Panc1 (cell line): ENCODE measurements at regions not wholly inside any gene's neighbourhood (a gene's known extent, or its start where the extent isn't known, plus 50 kb on each side); places are given as distances from the start of the nearest gene placed in this dataset.

Source experiments
- CTCF ChIP-seq: fragments of 450-650 bp; IDR thresholded peaks from 2 replicates; pipeline ENCODE4 v1.5.1; 2017; ENCODE audit warnings: mild to moderate bottlenecking
- REST ChIP-seq, 2 experiments: IDR thresholded peaks; 2 replicates each; pipeline ENCODE4 v1.6.1; 2011 to 2012; ENCODE audit warnings: low read depth in 2 of 2, control low read depth in 1 of 2, low read length in 1 of 2, mild to moderate bottlenecking in 1 of 2, moderate library complexity in 1 of 2; ENCODE audit not compliant: insufficient read depth in 1 of 2

DNA sequence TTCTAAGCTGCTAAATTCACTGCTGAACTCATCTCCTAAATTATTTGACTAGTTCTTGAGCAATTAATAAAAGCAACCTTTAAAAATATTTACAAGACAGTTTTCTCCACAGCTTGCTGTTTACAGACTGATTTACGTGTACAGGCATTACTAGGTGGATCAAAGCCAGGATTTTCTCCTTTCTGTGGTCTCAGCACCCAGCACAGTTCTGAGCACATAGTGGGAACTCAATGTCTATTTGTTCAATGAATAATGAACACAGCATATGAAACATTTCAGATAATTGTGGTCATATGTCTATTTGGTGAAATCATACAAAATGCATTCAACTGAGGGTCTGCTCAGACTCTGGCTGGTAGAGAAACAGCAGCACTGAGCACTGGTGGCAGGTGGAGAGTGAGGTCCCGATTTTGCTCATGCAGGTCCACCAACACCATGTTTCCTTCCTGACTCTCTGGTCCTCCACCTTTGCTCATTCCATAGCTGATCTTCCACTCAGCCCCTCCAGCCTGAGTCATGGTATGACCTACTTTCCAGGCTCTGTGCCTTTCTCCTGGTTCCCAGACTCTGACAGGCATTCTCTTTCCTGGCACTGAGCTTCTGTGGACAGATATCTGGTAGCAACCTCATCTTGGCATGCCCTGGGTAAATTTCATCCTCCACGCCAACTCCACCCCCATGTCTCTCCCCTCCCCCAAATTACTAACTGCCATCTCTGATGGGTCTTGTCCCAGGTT is 311.3 kb downstream of the TGFB2 start:
- TF ChIP-seq REST (IDR thresholded peaks at IDR 0.05; ENCODE audit: insufficient read depth in 1 of 2, low read depth in 2 of 2, low read length in 1 of 2) (no peak), CTCF (no peak)
